GM23338 (cell line): ENCODE measurements at regions not wholly inside any gene's neighbourhood (a gene's known extent, or its start where the extent isn't known, plus 50 kb on each side); places are given as distances from the start of the nearest gene placed in this dataset.
A peak's percentile ranks its signal among the peaks of the same experiment; 100 is the strongest.

Experiments used
- ATAC-seq: fragments of 200-7000 bp; cut with Tn5 transposase; 3 replicates; pipeline ENCODE4 v1.9.1; 2020
- DNase-seq: peaks from one replicate; pipeline ENCODE4 v3.0.0-alpha.2; 2015; ENCODE audit warnings: low spot score
- H2AFZ ChIP-seq: fragments of 200-600 bp; sonication (generic); 2 replicates; pipeline ENCODE4 v1.8.0; 2016; ENCODE audit warnings: antibody characterized with exemption, mild to moderate bottlenecking, moderate library complexity
- H3F3A ChIP-seq: fragments of 200-600 bp; sonication (generic); replicated peaks from 2 replicates; pipeline ENCODE4 v1.8.0; 2017; ENCODE audit warnings: antibody characterized with exemption, mixed run types, low read depth
- H3K27ac ChIP-seq: fragments of 200-600 bp; sonication (generic); 2 replicates; pipeline ENCODE4 v1.6.1; 2016; ENCODE audit warnings: low read depth
- H3K27me3 ChIP-seq: fragments of 200-600 bp; sonication (generic); 2 replicates; pipeline ENCODE4 v1.8.0; 2016; ENCODE audit warnings: mild to moderate bottlenecking, mixed run types, moderate library complexity; ENCODE audit not compliant: insufficient read depth
- H3K36me3 ChIP-seq: fragments of 200-600 bp; sonication (generic); 2 replicates; pipeline ENCODE4 v1.8.0; 2016; ENCODE audit warnings: mild to moderate bottlenecking; ENCODE audit not compliant: insufficient read depth
- H3K4me1 ChIP-seq: fragments of 200-600 bp; sonication (generic); 2 replicates; pipeline ENCODE4 v1.8.0; 2016; ENCODE audit warnings: mild to moderate bottlenecking, moderate library complexity; ENCODE audit not compliant: insufficient read depth
- H3K4me2 ChIP-seq: fragments of 200-600 bp; sonication (generic); 2 replicates; pipeline ENCODE4 v1.7.1; 2017; ENCODE audit warnings: mixed run types
- H3K4me3 ChIP-seq: fragments of 200-600 bp; sonication (generic); 2 replicates; pipeline ENCODE4 v1.6.1; 2016; ENCODE audit warnings: mixed run types
- H3K79me2 ChIP-seq: fragments of 200-600 bp; sonication (generic); replicated peaks from 2 replicates; pipeline ENCODE4 v1.8.0; 2017; ENCODE audit warnings: mild to moderate bottlenecking; ENCODE audit not compliant: insufficient read depth
- H3K9me2 ChIP-seq: fragments of 200-600 bp; sonication (generic); 2 replicates; pipeline ENCODE4 v1.8.0; 2017; ENCODE audit not compliant: insufficient read depth
- H4K20me1 ChIP-seq: fragments of 200-600 bp; sonication (generic); replicated peaks from 2 replicates; pipeline ENCODE4 v1.8.0; 2017; ENCODE audit warnings: mild to moderate bottlenecking; ENCODE audit not compliant: insufficient read depth
- H3K27ac Mint-ChIP-seq: 2 replicates; pipeline ENCODE4 v1.8.0; 2020; ENCODE audit warnings: inconsistent platforms, mild to moderate bottlenecking, moderate library complexity, mixed read lengths
- H3K27me3 Mint-ChIP-seq: 3 replicates; pipeline ENCODE4 v1.8.0; 2022; ENCODE audit warnings: low read depth, mild to moderate bottlenecking, moderate library complexity, mixed read lengths, inconsistent platforms; ENCODE audit not compliant: insufficient read depth, poor library complexity
- H3K36me3 Mint-ChIP-seq: 3 replicates; pipeline ENCODE4 v1.8.0; 2021; ENCODE audit warnings: low read depth, mild to moderate bottlenecking, inconsistent platforms, moderate library complexity, mixed read lengths
- H3K4me1 Mint-ChIP-seq: 3 replicates; pipeline ENCODE4 v1.8.0; 2020; ENCODE audit warnings: mild to moderate bottlenecking, inconsistent platforms, mixed read lengths
- H3K4me3 Mint-ChIP-seq: 3 replicates; pipeline ENCODE4 v1.8.0; 2021; ENCODE audit warnings: moderate library complexity, mild to moderate bottlenecking, inconsistent platforms, mixed read lengths
- H3K9me3 Mint-ChIP-seq: 3 replicates; pipeline ENCODE4 v1.8.0; 2020; ENCODE audit warnings: moderate library complexity, mild to moderate bottlenecking, inconsistent platforms, mixed read lengths
- CREB1 ChIP-seq: fragments of 250-450 bp; sonication (Bioruptor Pico); IDR thresholded peaks from 2 replicates; pipeline ENCODE4 v1.5.0; 2020; ENCODE audit warnings: low read depth, mild to moderate bottlenecking, moderate library complexity
- CTCF ChIP-seq, 2 experiments: fragments of 200-600 bp in 1 of 2; sonication (generic) in 1 of 2; conservative IDR thresholded peaks; 2 replicates each; pipeline versions ENCODE4 v1.5.1 to v1.6.1; 2016 to 2017; ENCODE audit warnings: antibody characterized with exemption in 2 of 2, low read depth in 2 of 2, mild to moderate bottlenecking in 2 of 2, moderate library complexity in 1 of 2
- EZH2 ChIP-seq: fragments of 200-600 bp; sonication (generic); IDR thresholded peaks from one replicate; pipeline ENCODE4 v1.8.0; 2017; ENCODE audit warnings: antibody characterized with exemption, mild to moderate bottlenecking, low read depth; ENCODE audit not compliant: unreplicated experiment
- EZH2phosphoT487 ChIP-seq: fragments of 200-600 bp; sonication (generic); IDR thresholded peaks from one replicate; pipeline ENCODE4 v1.8.1; 2018; ENCODE audit warnings: antibody characterized with exemption; ENCODE audit not compliant: unreplicated experiment
- JUNB ChIP-seq: IDR thresholded peaks from one replicate; pipeline ENCODE4 v1.6.1; 2016; ENCODE audit warnings: antibody characterized with exemption; ENCODE audit not compliant: unreplicated experiment
- NANOG ChIP-seq: IDR thresholded peaks from 2 replicates; pipeline ENCODE4 v1.6.1; 2016; ENCODE audit warnings: antibody characterized with exemption, borderline replicate concordance
- REST ChIP-seq: IDR thresholded peaks from one replicate; pipeline ENCODE4 v1.6.1; 2018; ENCODE audit warnings: antibody characterized with exemption; ENCODE audit not compliant: unreplicated experiment
- STAT1 ChIP-seq: IDR thresholded peaks from one replicate; pipeline ENCODE4 v1.6.1; 2016; ENCODE audit warnings: antibody characterized with exemption; ENCODE audit not compliant: unreplicated experiment
- ZNF114 ChIP-seq: fragments of 250-450 bp; sonication (Bioruptor Pico); IDR thresholded peaks from 2 replicates; pipeline ENCODE4 v1.5.0; 2020; ENCODE audit warnings: mild to moderate bottlenecking, moderate library complexity
- ZNF331 ChIP-seq: fragments of 250-450 bp; sonication (Bioruptor Pico); IDR thresholded peaks from 2 replicates; pipeline ENCODE4 v1.5.0; 2020; ENCODE audit warnings: low read depth, mild to moderate bottlenecking, moderate library complexity

GRCh38 chr5:148729182-148729581 lies 74.9 kb upstream of the HTR4 start:
- no peak overlapping the region for H3K27ac Mint-ChIP-seq
- peaks cover 1% of the 10 kb centered on the region for H3K27me3 Mint-ChIP-seq
- H3K4me3 ChIP-seq, result no peak overlapping the region
- peaks cover 8% of the 10 kb centered on the region for H3K4me1 Mint-ChIP-seq
- no peaks in the 10 kb centered on the region for H3K27me3 ChIP-seq
- DNase-seq, result peak; percentile 46
- no peaks in the 10 kb centered on the region for H3K79me2 ChIP-seq
- no peak overlapping the region for H3K4me3 Mint-ChIP-seq
- H3K4me1 ChIP-seq, result no peaks in the 10 kb centered on the region; the same call in 1 of the 2 replicates
- H3F3A ChIP-seq, result no peaks in the 10 kb centered on the region
- no peak overlapping the region for H3K4me2 ChIP-seq
- TF ChIP-seq EZH2, result no peak
- peak; percentile 48 to 49 for TF ChIP-seq CTCF (conservative IDR thresholded peaks at IDR 0.05; ENCODE audit: low read depth in 2 of 2)
- no peak overlapping the region for H2AFZ ChIP-seq
- no peak overlapping the region for H3K27ac ChIP-seq
- H3K36me3 Mint-ChIP-seq, result no peaks in the 10 kb centered on the region
- peak; percentile 58 for ATAC-seq
- H3K9me3 Mint-ChIP-seq, result no peaks in the 10 kb centered on the region
- no peaks in the 10 kb centered on the region for H4K20me1 ChIP-seq
- H3K9me2 ChIP-seq, result no peaks in the 10 kb centered on the region
- H3K36me3 ChIP-seq, result no peaks in the 10 kb centered on the region

- no peak overlapping the region; the same call in none of the 2 replicates for H2AFZ ChIP-seq
- Mint-ChIP-seq H3K27ac (no peak overlapping the region), H3K4me1 (peaks cover 11% of the 10 kb centered on the region), H3K4me3 (no peak overlapping the region), H3K36me3 (no peaks in the 10 kb centered on the region), H3K9me3 (no peaks in the 10 kb centered on the region), H3K27me3 (peaks cover 1% of the 10 kb centered on the region)
- no peaks in the 10 kb centered on the region for H4K20me1 ChIP-seq
- ATAC-seq (no peak), DNase-seq (no peak)
- no peaks in the 10 kb centered on the region; the same call in 1 of the 2 replicates for H3K4me1 ChIP-seq
- no peaks in the 10 kb centered on the region for H3K79me2 ChIP-seq
- H3K4me3 ChIP-seq, result no peak overlapping the region
- no peak overlapping the region for H3K4me2 ChIP-seq
- H3K27ac ChIP-seq, result no peak overlapping the region
- H3F3A ChIP-seq, result no peaks in the 10 kb centered on the region
- H3K9me2 ChIP-seq, result no peaks in the 10 kb centered on the region
- H3K36me3 ChIP-seq, result no peaks in the 10 kb centered on the region
- H3K27me3 ChIP-seq, result no peaks in the 10 kb centered on the region
- TF ChIP-seq CREB1 (CRISPR knock-in tag) (no peak), EZH2phosphoT487 (no peak), STAT1 (no peak), JUNB (no peak), NANOG (no peak), ZNF114 (CRISPR knock-in tag) (no peak), EZH2 (no peak), REST (no peak), ZNF331 (CRISPR knock-in tag) (no peak), CTCF (conservative IDR thresholded peaks at IDR 0.05; ENCODE audit: low read depth in 2 of 2) (no peak)
Measured at GRCh38 chr5:148730270-148730669, 75.9 kb upstream of the HTR4 start.
